ENCODE measurements at regions not wholly inside any gene's neighbourhood (a gene's known extent, or its start where the extent isn't known, plus 50 kb on each side); places are given as distances from the start of the nearest gene placed in this dataset.

- Histone ChIP-seq H3K4me3 (ENCODE audit: low read length) (no peak overlapping the region), H2AFZ (ENCODE audit: low read length) (no peak overlapping the region), H3K9me2 (replicated peaks; ENCODE audit: insufficient read depth, low read length) (no peaks in the 10 kb centered on the region), H3F3A (ENCODE audit: insufficient read depth, low read length) (no peaks in the 10 kb centered on the region), H3K27ac (ENCODE audit: low read length) (no peak overlapping the region), H3K36me3 (replicated peaks; ENCODE audit: insufficient read depth, low read length) (no peaks in the 10 kb centered on the region), H3K27me3 (replicated peaks; ENCODE audit: insufficient read depth, low read length) (no peaks in the 10 kb centered on the region), H4K20me1 (ENCODE audit: insufficient read depth, low read length) (no peaks in the 10 kb centered on the region), H3K9me3 (replicated peaks; ENCODE audit: insufficient read depth, low read length) (no peaks in the 10 kb centered on the region), H3K4me2 (ENCODE audit: low read depth, low read length) (no peak overlapping the region), H3K4me1 (ENCODE audit: low read length) (no peaks in the 10 kb centered on the region), H3K79me2 (ENCODE audit: low read length) (no peaks in the 10 kb centered on the region), H3K9ac (ENCODE audit: low read length) (no peak overlapping the region)
- no peak for DNase-seq
- TF ChIP-seq CTCF (IDR thresholded peaks at IDR 0.05; ENCODE audit: low read length) (no peak), EZH2phosphoT487 (IDR thresholded peaks at IDR 0.05; ENCODE audit: low read length) (no peak), EZH2 (optimal IDR thresholded peaks at IDR 0.05; ENCODE audit: low read depth, low read length) (no peak)
Observed at GRCh38 chr13:63900406-63900805, 2484.8 kb upstream of the PCDH20 start.

DNA sequence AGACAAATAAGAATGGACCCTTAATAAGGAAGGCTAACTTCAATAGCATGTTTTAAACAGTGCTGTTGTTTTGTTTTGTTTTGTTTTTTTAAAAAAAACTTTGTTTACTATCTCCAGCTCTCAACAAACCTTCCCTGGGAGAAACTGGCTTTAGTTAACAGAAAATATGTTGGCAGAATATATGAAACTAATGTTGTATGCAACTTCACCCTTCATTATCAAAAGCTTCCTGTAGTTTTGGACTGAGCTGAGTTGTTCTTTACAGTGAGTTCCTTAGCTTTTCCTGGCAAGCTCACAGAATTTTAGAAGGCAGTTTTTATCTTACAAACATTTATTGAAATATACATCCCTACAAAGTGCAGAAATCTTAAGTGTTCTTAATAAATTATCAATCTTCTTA is 2480.7 kb upstream of the PCDH20 start:
- Histone ChIP-seq H3K9me2 (replicated peaks; ENCODE audit: insufficient read depth, low read length) (no peaks in the 10 kb centered on the region), H4K20me1 (ENCODE audit: insufficient read depth, low read length) (no peaks in the 10 kb centered on the region), H3F3A (ENCODE audit: insufficient read depth, low read length) (no peaks in the 10 kb centered on the region), H3K9ac (ENCODE audit: low read length) (no peak overlapping the region), H3K4me1 (ENCODE audit: low read length) (no peaks in the 10 kb centered on the region), H3K79me2 (ENCODE audit: low read length) (no peaks in the 10 kb centered on the region), H3K9me3 (replicated peaks; ENCODE audit: insufficient read depth, low read length) (no peaks in the 10 kb centered on the region), H2AFZ (ENCODE audit: low read length) (no peak overlapping the region), H3K27me3 (replicated peaks; ENCODE audit: insufficient read depth, low read length) (no peaks in the 10 kb centered on the region), H3K27ac (ENCODE audit: low read length) (no peak overlapping the region), H3K4me3 (ENCODE audit: low read length) (no peak overlapping the region), H3K36me3 (replicated peaks; ENCODE audit: insufficient read depth, low read length) (no peaks in the 10 kb centered on the region), H3K4me2 (ENCODE audit: low read depth, low read length) (no peak overlapping the region)
- no peak for TF ChIP-seq CTCF (IDR thresholded peaks at IDR 0.05; ENCODE audit: low read length)
- no peak for TF ChIP-seq EZH2phosphoT487 (IDR thresholded peaks at IDR 0.05; ENCODE audit: low read length)
- TF ChIP-seq EZH2 (optimal IDR thresholded peaks at IDR 0.05; ENCODE audit: low read depth, low read length) = no peak
- DNase-seq = no peak

- H4K20me1 ChIP-seq (ENCODE audit: insufficient read depth, low read length) = no peaks in the 10 kb centered on the region
- no peaks in the 10 kb centered on the region for H3K27me3 ChIP-seq (replicated peaks; ENCODE audit: insufficient read depth, low read length)
- no peaks in the 10 kb centered on the region for H3K4me1 ChIP-seq (ENCODE audit: low read length)
- no peaks in the 10 kb centered on the region for H3K36me3 ChIP-seq (replicated peaks; ENCODE audit: insufficient read depth, low read length)
- no peaks in the 10 kb centered on the region for H3K9me2 ChIP-seq (replicated peaks; ENCODE audit: insufficient read depth, low read length)
- H3K4me2 ChIP-seq (ENCODE audit: low read depth, low read length) = no peak overlapping the region
- no peak for TF ChIP-seq CTCF (IDR thresholded peaks at IDR 0.05; ENCODE audit: low read length)
- TF ChIP-seq EZH2phosphoT487 (IDR thresholded peaks at IDR 0.05; ENCODE audit: low read length) = no peak
- DNase-seq = no peak
- H3K9ac ChIP-seq (ENCODE audit: low read length) = no peak overlapping the region
- H3K4me3 ChIP-seq (ENCODE audit: low read length) = no peak overlapping the region
- H2AFZ ChIP-seq (ENCODE audit: low read length) = no peak overlapping the region
- no peaks in the 10 kb centered on the region for H3K79me2 ChIP-seq (ENCODE audit: low read length)
- no peak overlapping the region for H3K27ac ChIP-seq (ENCODE audit: low read length)
- no peaks in the 10 kb centered on the region for H3F3A ChIP-seq (ENCODE audit: insufficient read depth, low read length)
- no peaks in the 10 kb centered on the region for H3K9me3 ChIP-seq (replicated peaks; ENCODE audit: insufficient read depth, low read length)
Observed at GRCh38 chr13:63882052-63882451, 2466.4 kb upstream of the PCDH20 start.

Measured in MM.1S (cell line).